ENCODE measurements at regions not wholly inside any gene's neighbourhood (a gene's known extent, or its start where the extent isn't known, plus 50 kb on each side); places are given as distances from the start of the nearest gene placed in this dataset.

DNA sequence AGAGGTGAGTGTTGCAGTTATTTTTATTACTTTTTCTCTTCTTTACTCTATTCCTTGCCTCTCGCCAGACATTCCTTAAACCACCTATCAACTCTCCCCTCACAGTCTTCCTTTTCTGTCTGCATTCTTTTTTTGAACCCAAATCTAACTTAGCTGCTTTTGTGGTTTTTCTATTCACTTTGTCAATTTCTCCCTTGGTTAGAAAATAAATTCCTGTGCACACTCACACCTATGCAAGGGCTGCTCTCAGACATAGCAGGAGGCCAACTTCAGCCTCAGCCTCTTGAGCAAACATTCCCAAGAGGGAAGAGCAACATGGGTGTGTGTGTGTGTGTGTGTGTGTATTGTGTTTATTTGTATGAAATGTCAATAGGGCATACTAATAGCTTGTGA is 808.6 kb downstream of the RNF144A start:
- H3K4me3 ChIP-seq (replicated peaks; ENCODE audit: low read depth, low read length): no peak overlapping the region
- DNase-seq (ENCODE audit: low read depth): no peak
- TF ChIP-seq, protein P1, sequence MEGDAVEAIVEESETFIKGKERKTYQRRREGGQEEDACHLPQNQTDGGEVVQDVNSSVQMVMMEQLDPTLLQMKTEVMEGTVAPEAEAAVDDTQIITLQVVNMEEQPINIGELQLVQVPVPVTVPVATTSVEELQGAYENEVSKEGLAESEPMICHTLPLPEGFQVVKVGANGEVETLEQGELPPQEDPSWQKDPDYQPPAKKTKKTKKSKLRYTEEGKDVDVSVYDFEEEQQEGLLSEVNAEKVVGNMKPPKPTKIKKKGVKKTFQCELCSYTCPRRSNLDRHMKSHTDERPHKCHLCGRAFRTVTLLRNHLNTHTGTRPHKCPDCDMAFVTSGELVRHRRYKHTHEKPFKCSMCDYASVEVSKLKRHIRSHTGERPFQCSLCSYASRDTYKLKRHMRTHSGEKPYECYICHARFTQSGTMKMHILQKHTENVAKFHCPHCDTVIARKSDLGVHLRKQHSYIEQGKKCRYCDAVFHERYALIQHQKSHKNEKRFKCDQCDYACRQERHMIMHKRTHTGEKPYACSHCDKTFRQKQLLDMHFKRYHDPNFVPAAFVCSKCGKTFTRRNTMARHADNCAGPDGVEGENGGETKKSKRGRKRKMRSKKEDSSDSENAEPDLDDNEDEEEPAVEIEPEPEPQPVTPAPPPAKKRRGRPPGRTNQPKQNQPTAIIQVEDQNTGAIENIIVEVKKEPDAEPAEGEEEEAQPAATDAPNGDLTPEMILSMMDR (IDR thresholded peaks at IDR 0.05; ENCODE audit: low read length, missing control alignments): no peak

DNA sequence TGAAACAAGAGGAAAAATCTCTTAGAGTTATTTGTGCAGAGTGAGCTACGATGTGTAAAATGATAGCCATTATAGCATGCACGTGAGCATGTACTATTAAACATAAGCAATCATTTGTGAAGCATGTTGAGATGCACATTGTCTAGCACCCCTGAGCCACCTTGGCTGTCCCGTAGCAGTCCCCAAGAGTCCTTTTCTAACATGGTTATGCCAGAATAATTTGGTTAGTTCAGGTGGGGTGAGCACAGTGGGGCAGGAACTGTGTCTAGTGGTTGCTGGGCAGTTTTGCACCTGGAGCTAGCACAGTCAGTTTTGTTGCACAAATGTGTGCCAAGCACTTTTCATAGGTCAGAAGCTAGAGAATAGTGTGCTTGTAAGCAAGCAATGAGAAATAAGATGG is 809.8 kb downstream of the RNF144A start:
- no peak for DNase-seq (ENCODE audit: low read depth)
- H3K4me3 ChIP-seq (replicated peaks; ENCODE audit: low read depth, low read length): no peak overlapping the region

DNA sequence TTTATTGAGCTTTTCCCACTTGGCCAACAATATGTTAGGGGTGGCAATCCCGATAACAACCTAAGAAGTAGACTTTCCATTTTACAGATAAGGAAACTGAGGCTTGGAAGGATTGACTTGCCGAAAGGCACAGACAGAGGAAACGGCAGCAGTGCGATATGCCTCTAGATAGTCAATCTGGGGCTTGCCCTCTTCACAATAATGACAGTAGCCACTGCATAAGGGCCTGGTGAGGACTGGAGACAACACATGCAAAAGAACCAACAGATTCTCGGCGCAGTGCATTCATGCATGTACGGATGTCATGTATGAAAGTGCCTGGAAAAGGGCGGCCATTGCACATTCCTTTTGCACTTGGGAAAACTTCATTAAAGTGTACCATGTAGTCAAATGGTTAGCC is 811.2 kb downstream of the RNF144A start:
- TF ChIP-seq, protein P1 (IDR thresholded peaks at IDR 0.05; ENCODE audit: low read length, missing control alignments): no peak
- DNase-seq (ENCODE audit: low read depth): no peak
- no peak overlapping the region for H3K4me3 ChIP-seq (replicated peaks; ENCODE audit: low read depth, low read length)

More for the DNA sequence above, 809.8 kb downstream of the RNF144A start:
- TF ChIP-seq, protein P1 (IDR thresholded peaks at IDR 0.05; ENCODE audit: low read length, missing control alignments): no peak

DNA sequence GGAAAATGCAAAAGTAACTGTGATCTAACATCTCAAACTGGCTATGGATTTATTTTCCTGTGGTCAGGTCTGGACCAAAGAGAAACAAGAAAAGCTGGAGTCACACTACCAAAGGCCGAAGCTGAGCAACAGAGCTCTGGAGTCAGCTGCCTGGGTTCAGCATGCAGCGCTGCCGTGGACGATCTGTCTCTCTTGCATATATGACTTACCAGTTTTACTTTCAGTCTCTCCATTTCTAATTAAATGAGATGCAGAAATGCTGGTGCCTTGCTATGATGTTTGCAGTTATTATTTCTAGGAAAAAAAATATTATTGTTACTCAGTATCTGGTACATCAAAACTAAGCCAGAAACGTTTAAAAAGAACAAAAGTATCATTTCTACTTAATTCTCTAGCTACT is 813.2 kb downstream of the RNF144A start:
- TF ChIP-seq, protein P1 (IDR thresholded peaks at IDR 0.05; ENCODE audit: low read length, missing control alignments): no peak
- H3K4me3 ChIP-seq (replicated peaks; ENCODE audit: low read depth, low read length): no peak overlapping the region
- DNase-seq (ENCODE audit: low read depth): no peak

DNA sequence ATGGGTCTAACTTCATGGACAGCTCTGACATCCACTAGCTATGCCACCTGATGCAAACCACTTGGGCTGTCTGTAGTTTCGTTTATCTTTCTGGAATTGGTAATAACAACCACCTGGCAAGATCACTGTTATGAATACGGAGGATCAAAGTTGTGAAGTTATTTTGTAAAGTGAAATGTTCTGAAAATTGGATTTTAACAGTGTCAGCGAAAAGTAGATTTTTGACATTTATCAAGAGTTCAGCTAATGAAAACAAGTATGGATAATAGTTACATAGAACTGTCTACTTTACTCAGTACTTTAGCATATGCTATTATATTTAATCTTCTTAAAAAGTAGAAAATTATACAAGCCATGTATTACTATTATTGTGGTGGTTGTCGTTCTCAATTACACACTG is 813.8 kb downstream of the RNF144A start:
- TF ChIP-seq, protein P1 (IDR thresholded peaks at IDR 0.05; ENCODE audit: low read length, missing control alignments): no peak

DNA sequence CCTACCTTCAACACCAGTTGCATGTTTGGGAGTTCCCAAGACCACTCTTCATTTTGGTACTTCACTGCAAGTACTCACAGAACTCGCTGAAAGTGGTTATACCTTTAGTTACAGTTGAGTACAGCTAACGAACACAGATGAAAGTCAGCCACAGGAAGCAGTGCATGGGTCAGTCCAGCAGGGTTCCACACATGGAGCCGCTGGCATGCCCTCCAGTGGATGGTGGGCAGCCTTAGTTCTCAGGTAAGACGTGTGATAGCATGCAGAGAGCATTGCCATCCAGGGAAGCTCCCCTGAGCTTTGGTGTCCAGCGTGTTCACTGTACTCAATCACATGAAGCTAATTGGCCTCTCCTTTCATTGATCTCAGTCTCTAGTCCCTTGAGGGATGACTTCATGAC is 815.3 kb downstream of the RNF144A start:
- no peak overlapping the region for H3K4me3 ChIP-seq (replicated peaks; ENCODE audit: low read depth, low read length)
- TF ChIP-seq, protein P1 (IDR thresholded peaks at IDR 0.05; ENCODE audit: low read length, missing control alignments): no peak
- no peak for DNase-seq (ENCODE audit: low read depth)

More for the DNA sequence above, 813.8 kb downstream of the RNF144A start:
- no peak for DNase-seq (ENCODE audit: low read depth)
- no peak overlapping the region for H3K4me3 ChIP-seq (replicated peaks; ENCODE audit: low read depth, low read length)

- TF ChIP-seq, protein P1 (IDR thresholded peaks at IDR 0.05; ENCODE audit: low read length, missing control alignments): no peak
- H3K4me3 ChIP-seq (replicated peaks; ENCODE audit: low read depth, low read length): no peak overlapping the region
- no peak for DNase-seq (ENCODE audit: low read depth)
These were observed 819.6 kb downstream of the RNF144A start for GRCh38 chr2:7736646-7737305.

Data from fibroblast of pulmonary artery (primary cell).